Mucosa of descending colon (tissue), 3 donors: ENCODE measurements at regions not wholly inside any gene's neighbourhood (a gene's known extent, or its start where the extent isn't known, plus 50 kb on each side); places are given as distances from the start of the nearest gene placed in this dataset.
"Not testable (repeated sequence)": the region's sequence is repeated elsewhere in the genome, so short reads cannot be mapped to it uniquely, and the experiment has no call there.

Experiments used
- ATAC-seq: fragments of 200-7000 bp; cut with Tn5 transposase; one replicate; pipeline ENCODE4 v1.9.1; 2020; ENCODE audit warnings: mild to moderate bottlenecking, moderate library complexity
- DNase-seq, 3 donors: peaks; one replicate each; pipeline ENCODE4 v3.0.0-alpha.2; 2020
- H3K36me3 ChIP-seq: fragments of 200-600 bp; one replicate; pipeline ENCODE4 v1.8.0; 2021; ENCODE audit warnings: low read depth, mild to moderate bottlenecking
- H3K4me1 ChIP-seq: fragments of 200-600 bp; one replicate; pipeline ENCODE4 v1.8.0; 2021; ENCODE audit warnings: low read depth, mild to moderate bottlenecking
- H3K4me3 ChIP-seq: fragments of 200-600 bp; one replicate; pipeline ENCODE4 v1.8.0; 2021; ENCODE audit warnings: mild to moderate bottlenecking
- H3K9me3 ChIP-seq: fragments of 200-600 bp; one replicate; pipeline ENCODE4 v1.8.0; 2021; ENCODE audit warnings: mild to moderate bottlenecking
- intact Hi-C, 2 donors: fragments of 100-400 bp; cut with DNase I in 1 of 2; cut with micrococcal nuclease in 1 of 2; formaldehyde crosslinking; loops; one replicate each; pipeline versions ENCODE4 v1.11.0 to v1.11.1; 2022; cut with DNase I, micrococcal nuclease
- TF ChIP-seq, protein P1 (sequence below): fragments of 200-600 bp; IDR thresholded peaks from one replicate; pipeline ENCODE4 v1.8.0; 2022; ENCODE audit warnings: antibody characterized with exemption, mild to moderate bottlenecking
- donor health status: DM: no; HTN: no; CAD: no; lungs with moderate emphysema.
- donor health status: DM: no; HTN: no; CAD: no.
- donor health status: DM: no; HTN: yes; CAD: no.

- Histone ChIP-seq H3K36me3 (no peaks in the 10 kb centered on the region), H3K4me3 (no peak overlapping the region), H3K4me1 (no peaks in the 10 kb centered on the region), H3K9me3 (no peaks in the 10 kb centered on the region)
- TF ChIP-seq, protein P1, sequence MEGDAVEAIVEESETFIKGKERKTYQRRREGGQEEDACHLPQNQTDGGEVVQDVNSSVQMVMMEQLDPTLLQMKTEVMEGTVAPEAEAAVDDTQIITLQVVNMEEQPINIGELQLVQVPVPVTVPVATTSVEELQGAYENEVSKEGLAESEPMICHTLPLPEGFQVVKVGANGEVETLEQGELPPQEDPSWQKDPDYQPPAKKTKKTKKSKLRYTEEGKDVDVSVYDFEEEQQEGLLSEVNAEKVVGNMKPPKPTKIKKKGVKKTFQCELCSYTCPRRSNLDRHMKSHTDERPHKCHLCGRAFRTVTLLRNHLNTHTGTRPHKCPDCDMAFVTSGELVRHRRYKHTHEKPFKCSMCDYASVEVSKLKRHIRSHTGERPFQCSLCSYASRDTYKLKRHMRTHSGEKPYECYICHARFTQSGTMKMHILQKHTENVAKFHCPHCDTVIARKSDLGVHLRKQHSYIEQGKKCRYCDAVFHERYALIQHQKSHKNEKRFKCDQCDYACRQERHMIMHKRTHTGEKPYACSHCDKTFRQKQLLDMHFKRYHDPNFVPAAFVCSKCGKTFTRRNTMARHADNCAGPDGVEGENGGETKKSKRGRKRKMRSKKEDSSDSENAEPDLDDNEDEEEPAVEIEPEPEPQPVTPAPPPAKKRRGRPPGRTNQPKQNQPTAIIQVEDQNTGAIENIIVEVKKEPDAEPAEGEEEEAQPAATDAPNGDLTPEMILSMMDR: no peak
- intact Hi-C loops: no loop called here
- DNase-seq (no peak), ATAC-seq (no peak)
These were observed 203.0 kb upstream of the SGO1 start for GRCh38 chr3:20388971-20389370.

DNA sequence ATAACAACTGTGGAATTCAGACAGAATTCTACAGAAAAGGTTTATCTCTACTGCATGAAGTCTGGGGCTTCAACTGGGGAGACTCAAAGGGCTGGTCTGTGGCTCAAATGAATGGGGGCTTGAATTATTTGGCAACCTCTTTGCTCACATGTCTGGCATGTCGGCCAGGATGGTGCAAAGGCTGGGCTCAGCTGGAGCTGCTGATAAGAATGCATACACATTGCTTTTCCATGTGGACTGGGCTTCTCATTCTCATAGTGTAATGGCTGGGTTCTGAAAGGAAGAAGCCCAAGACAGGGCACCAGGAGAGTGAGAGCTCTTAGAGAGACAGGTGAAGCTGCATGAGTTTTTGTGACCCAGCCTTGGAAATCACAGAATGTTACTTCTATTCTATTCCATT lies 194.3 kb upstream of the SGO1 start:
- TF ChIP-seq, protein P1: no peak
- Histone ChIP-seq H3K36me3 (no peaks in the 10 kb centered on the region), H3K9me3 (no peaks in the 10 kb centered on the region), H3K4me1 (no peaks in the 10 kb centered on the region), H3K4me3 (no peak overlapping the region)
- DNase-seq (no peak), ATAC-seq (no peak)
- intact Hi-C loops: no loop called here

DNA sequence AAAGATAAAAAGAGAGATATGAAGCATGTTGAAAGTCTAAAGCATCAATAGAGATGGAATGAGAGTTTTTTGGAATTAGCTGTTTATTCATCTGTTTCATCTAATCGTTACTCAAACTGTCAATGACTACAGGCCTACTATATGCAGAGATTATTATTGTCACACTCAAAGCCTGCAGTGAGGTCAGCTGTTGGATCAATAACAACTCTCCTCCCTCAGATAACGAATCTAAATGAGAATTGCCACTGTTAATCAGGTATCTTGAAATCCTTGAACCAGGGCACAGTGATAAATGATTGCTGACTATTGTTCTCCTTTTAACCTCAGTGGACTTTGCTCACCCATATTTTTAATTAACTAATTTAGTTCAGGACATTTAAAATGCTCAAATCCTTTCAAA lies 192.3 kb upstream of the SGO1 start:
- Histone ChIP-seq H3K4me3 (no peak overlapping the region), H3K9me3 (no peaks in the 10 kb centered on the region), H3K4me1 (no peaks in the 10 kb centered on the region), H3K36me3 (no peaks in the 10 kb centered on the region)
- DNase-seq (no peak), ATAC-seq (no peak)
- intact Hi-C loops: no loop called here
- TF ChIP-seq, protein P1: no peak

- intact Hi-C loops: no loop called here
- TF ChIP-seq, protein P1: no peak
- no peak overlapping the region for H3K4me3 ChIP-seq
- no peaks in the 10 kb centered on the region for H3K36me3 ChIP-seq
- ATAC-seq: no peak
- H3K9me3 ChIP-seq: no peaks in the 10 kb centered on the region
- no peaks in the 10 kb centered on the region for H3K4me1 ChIP-seq
- no peak for DNase-seq
These were observed 190.7 kb upstream of the SGO1 start for GRCh38 chr3:20376665-20377217.

- ATAC-seq: no peak
- no peaks in the 10 kb centered on the region for H3K4me1 ChIP-seq
- no peak overlapping the region for H3K4me3 ChIP-seq
These were observed 189.3 kb upstream of the SGO1 start for GRCh38 chr3:20375302-20375701.

GRCh38 chr3:20370273-20371063 lies 184.5 kb upstream of the SGO1 start:
- ATAC-seq, intact Hi-C loops: not testable (repeated sequence)

More at GRCh38 chr3:20375302-20375701, 189.3 kb upstream of the SGO1 start:
- no peak for DNase-seq
- TF ChIP-seq, protein P1: no peak
- intact Hi-C loops: no loop called here
- Histone ChIP-seq H3K9me3 (no peaks in the 10 kb centered on the region), H3K36me3 (no peaks in the 10 kb centered on the region)

More at GRCh38 chr3:20370273-20371063, 184.5 kb upstream of the SGO1 start:
- not testable (repeated sequence) for DNase-seq, H3K9me3 ChIP-seq, H3K36me3 ChIP-seq, H3K4me3 ChIP-seq, H3K4me1 ChIP-seq
